Liver (tissue), 8 donors: ENCODE measurements at regions not wholly inside any gene's neighbourhood (a gene's known extent, or its start where the extent isn't known, plus 50 kb on each side); places are given as distances from the start of the nearest gene placed in this dataset.

Experiments used
- DNase-seq: peaks from one replicate; pipeline ENCODE4 v3.0.0-alpha.2; 2017; ENCODE audit warnings: low spot score
- H3K27ac ChIP-seq, 2 donors: one replicate each; pipeline ENCODE4 v1.7.0; 2013; ENCODE audit warnings: inconsistent platforms in 2 of 2, low read length in 2 of 2, control low read depth in 1 of 2, low read depth in 1 of 2, mild to moderate bottlenecking in 1 of 2
- H3K27me3 ChIP-seq, 4 donors: one replicate each; pipeline versions ENCODE4 v1.6.1 to v1.7.0; 2013; ENCODE audit warnings: low read length in 3 of 4, inconsistent platforms in 1 of 4, mild to moderate bottlenecking in 1 of 4, moderate library complexity in 1 of 4; ENCODE audit not compliant: control insufficient read depth in 4 of 4, insufficient read depth in 4 of 4
- H3K36me3 ChIP-seq, 4 donors: one replicate each; pipeline versions ENCODE4 v1.6.1 to v1.7.0; 2013; ENCODE audit warnings: low read length in 3 of 4, mild to moderate bottlenecking in 3 of 4, low read depth in 1 of 4, moderate library complexity in 1 of 4; ENCODE audit not compliant: control insufficient read depth in 4 of 4, insufficient read depth in 3 of 4
- H3K4me1 ChIP-seq, 4 donors: one replicate each; pipeline versions ENCODE4 v1.6.1 to v1.7.0; 2013; ENCODE audit warnings: low read length in 3 of 4, mild to moderate bottlenecking in 3 of 4, moderate library complexity in 1 of 4; ENCODE audit not compliant: control insufficient read depth in 4 of 4, insufficient read depth in 4 of 4
- H3K4me3 ChIP-seq, 3 donors: one replicate each; pipeline versions ENCODE4 v1.6.1 to v1.7.0; 2013; ENCODE audit warnings: low read length in 3 of 3, control low read depth in 1 of 3, low read depth in 1 of 3, mild to moderate bottlenecking in 1 of 3
- H3K9ac ChIP-seq, 2 donors: one replicate each; pipeline ENCODE4 v1.7.0; 2013; ENCODE audit warnings: low read length in 2 of 2, mild to moderate bottlenecking in 2 of 2, moderate library complexity in 2 of 2, control low read depth in 1 of 2, low read depth in 1 of 2
- H3K9me3 ChIP-seq, 4 donors: one replicate each; pipeline versions ENCODE4 v1.6.1 to v1.7.0; 2013; ENCODE audit warnings: low read length in 3 of 4; ENCODE audit not compliant: control insufficient read depth in 4 of 4
- EGR1 ChIP-seq, 2 donors: IDR thresholded peaks; 2 replicates each; pipeline ENCODE4 v1.6.1; 2016 to 2018; ENCODE audit warnings: antibody characterized with exemption in 2 of 2, low read depth in 2 of 2
- FOXA1 ChIP-seq: IDR thresholded peaks from 2 replicates; pipeline ENCODE4 v1.6.1; 2016; ENCODE audit warnings: antibody characterized with exemption
- FOXA2 ChIP-seq: IDR thresholded peaks from 2 replicates; pipeline ENCODE4 v1.6.1; 2016; ENCODE audit warnings: antibody characterized with exemption
- GABPA ChIP-seq, 2 donors: IDR thresholded peaks in 1 of 2; conservative IDR thresholded peaks in 1 of 2; 2 replicates each; pipeline ENCODE4 v1.6.1; 2016; ENCODE audit warnings: antibody characterized with exemption in 2 of 2, mild to moderate bottlenecking in 1 of 2, moderate library complexity in 1 of 2
- HNF4A ChIP-seq, 2 donors: conservative IDR thresholded peaks; 2 replicates each; pipeline ENCODE4 v1.6.1; 2016; ENCODE audit warnings: antibody characterized with exemption in 2 of 2, mild to moderate bottlenecking in 2 of 2
- HNF4G ChIP-seq: IDR thresholded peaks from 2 replicates; pipeline ENCODE4 v1.6.1; 2016; ENCODE audit warnings: antibody characterized with exemption
- JUND ChIP-seq, 2 donors: IDR thresholded peaks; 2 replicates each; pipeline ENCODE4 v1.6.1; 2016; ENCODE audit warnings: antibody characterized with exemption in 2 of 2
- NR2F2 ChIP-seq: IDR thresholded peaks from 2 replicates; pipeline ENCODE4 v1.6.1; 2016; ENCODE audit warnings: antibody characterized with exemption
- RAD21 ChIP-seq, 2 donors: IDR thresholded peaks; 2 replicates each; pipeline ENCODE4 v1.6.1; 2016; ENCODE audit warnings: antibody characterized with exemption in 2 of 2, mild to moderate bottlenecking in 2 of 2
- RXRA ChIP-seq, 2 donors: IDR thresholded peaks; 2 replicates each; pipeline ENCODE4 v1.6.1; 2017 to 2018; ENCODE audit warnings: antibody characterized with exemption in 2 of 2, mild to moderate bottlenecking in 1 of 2
- SP1 ChIP-seq: IDR thresholded peaks from 2 replicates; pipeline ENCODE4 v1.6.1; 2018; ENCODE audit warnings: antibody characterized with exemption, mild to moderate bottlenecking
- TAF1 ChIP-seq: conservative IDR thresholded peaks from 2 replicates; pipeline ENCODE4 v1.6.1; 2016; ENCODE audit warnings: antibody characterized with exemption, mild to moderate bottlenecking
- YY1 ChIP-seq: IDR thresholded peaks from 2 replicates; pipeline ENCODE4 v1.6.1; 2016; ENCODE audit warnings: antibody characterized with exemption, mild to moderate bottlenecking
- WGBS: extraction: QIAGEN DNeasy Blood & Tissue Kit; methylation state at CpG from one replicate; pipeline ENCODE4 v1.1.7; 2013; 5-methylcytosine and 5-hydroxymethylcytosine counted together
- TF ChIP-seq, protein P1 (sequence below): IDR thresholded peaks from 2 replicates; pipeline ENCODE4 v1.6.1; 2016; ENCODE audit warnings: antibody characterized with exemption
- TF ChIP-seq, protein P2 (sequence below): IDR thresholded peaks from 2 replicates; pipeline ENCODE4 v1.6.1; 2016; ENCODE audit warnings: antibody characterized with exemption, mild to moderate bottlenecking
- TF ChIP-seq, protein P3 (sequence below): IDR thresholded peaks from 2 replicates; pipeline ENCODE4 v1.6.1; 2016; ENCODE audit warnings: antibody characterized with exemption
- TF ChIP-seq, protein P4 (sequence below): fragments of 150-350 bp; IDR thresholded peaks from 2 replicates; pipeline ENCODE4 v1.5.1; 2017; ENCODE audit warnings: improper control_type of control experiment, low read depth, low read length; ENCODE audit not compliant: missing input control
- TF ChIP-seq, protein P5 (sequence below): IDR thresholded peaks from 2 replicates; pipeline ENCODE4 v1.6.1; 2016; ENCODE audit warnings: antibody characterized with exemption
- donor health status: healthy.
- donor health status: healthy.
- donor health status: healthy.
- donor health status: healthy.
- donor health status: healthy.

DNA sequence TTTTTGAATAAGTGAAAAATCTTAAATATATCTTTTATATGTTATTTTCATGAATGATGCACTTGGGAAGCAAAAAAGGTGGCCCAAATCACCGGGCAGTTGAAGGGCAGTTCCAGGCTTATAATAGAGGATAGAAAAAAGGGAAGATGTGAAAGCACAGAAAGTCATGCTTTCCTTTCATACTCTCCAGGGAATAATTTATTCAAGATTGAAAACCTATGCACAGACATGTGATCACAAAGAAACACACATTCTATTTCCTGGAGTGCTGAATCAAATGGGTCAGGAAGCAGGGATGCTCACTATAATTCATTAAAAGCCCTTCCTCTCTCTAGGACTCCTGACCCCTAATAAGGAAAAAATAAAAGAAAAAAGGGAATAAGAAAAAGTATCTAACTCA, 66.1 kb upstream of the USP38 start:
- Histone ChIP-seq H3K9me3 (no peaks in the 10 kb centered on the region), H3K36me3 (no peaks in the 10 kb centered on the region), H3K27ac (no peak overlapping the region), H3K4me1 (no peaks in the 10 kb centered on the region), H3K27me3 (no peaks in the 10 kb centered on the region), H3K9ac (no peak overlapping the region), H3K4me3 (no peak overlapping the region)
- WGBS, result 86% methylated on average over 1 of the region's 1 CpG
- DNase-seq, result no peak
- TF ChIP-seq, protein P1, sequence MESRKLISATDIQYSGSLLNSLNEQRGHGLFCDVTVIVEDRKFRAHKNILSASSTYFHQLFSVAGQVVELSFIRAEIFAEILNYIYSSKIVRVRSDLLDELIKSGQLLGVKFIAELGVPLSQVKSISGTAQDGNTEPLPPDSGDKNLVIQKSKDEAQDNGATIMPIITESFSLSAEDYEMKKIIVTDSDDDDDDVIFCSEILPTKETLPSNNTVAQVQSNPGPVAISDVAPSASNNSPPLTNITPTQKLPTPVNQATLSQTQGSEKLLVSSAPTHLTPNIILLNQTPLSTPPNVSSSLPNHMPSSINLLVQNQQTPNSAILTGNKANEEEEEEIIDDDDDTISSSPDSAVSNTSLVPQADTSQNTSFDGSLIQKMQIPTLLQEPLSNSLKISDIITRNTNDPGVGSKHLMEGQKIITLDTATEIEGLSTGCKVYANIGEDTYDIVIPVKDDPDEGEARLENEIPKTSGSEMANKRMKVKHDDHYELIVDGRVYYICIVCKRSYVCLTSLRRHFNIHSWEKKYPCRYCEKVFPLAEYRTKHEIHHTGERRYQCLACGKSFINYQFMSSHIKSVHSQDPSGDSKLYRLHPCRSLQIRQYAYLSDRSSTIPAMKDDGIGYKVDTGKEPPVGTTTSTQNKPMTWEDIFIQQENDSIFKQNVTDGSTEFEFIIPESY, result no peak
- TF ChIP-seq, protein P2, sequence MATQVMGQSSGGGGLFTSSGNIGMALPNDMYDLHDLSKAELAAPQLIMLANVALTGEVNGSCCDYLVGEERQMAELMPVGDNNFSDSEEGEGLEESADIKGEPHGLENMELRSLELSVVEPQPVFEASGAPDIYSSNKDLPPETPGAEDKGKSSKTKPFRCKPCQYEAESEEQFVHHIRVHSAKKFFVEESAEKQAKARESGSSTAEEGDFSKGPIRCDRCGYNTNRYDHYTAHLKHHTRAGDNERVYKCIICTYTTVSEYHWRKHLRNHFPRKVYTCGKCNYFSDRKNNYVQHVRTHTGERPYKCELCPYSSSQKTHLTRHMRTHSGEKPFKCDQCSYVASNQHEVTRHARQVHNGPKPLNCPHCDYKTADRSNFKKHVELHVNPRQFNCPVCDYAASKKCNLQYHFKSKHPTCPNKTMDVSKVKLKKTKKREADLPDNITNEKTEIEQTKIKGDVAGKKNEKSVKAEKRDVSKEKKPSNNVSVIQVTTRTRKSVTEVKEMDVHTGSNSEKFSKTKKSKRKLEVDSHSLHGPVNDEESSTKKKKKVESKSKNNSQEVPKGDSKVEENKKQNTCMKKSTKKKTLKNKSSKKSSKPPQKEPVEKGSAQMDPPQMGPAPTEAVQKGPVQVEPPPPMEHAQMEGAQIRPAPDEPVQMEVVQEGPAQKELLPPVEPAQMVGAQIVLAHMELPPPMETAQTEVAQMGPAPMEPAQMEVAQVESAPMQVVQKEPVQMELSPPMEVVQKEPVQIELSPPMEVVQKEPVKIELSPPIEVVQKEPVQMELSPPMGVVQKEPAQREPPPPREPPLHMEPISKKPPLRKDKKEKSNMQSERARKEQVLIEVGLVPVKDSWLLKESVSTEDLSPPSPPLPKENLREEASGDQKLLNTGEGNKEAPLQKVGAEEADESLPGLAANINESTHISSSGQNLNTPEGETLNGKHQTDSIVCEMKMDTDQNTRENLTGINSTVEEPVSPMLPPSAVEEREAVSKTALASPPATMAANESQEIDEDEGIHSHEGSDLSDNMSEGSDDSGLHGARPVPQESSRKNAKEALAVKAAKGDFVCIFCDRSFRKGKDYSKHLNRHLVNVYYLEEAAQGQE, result no peak
- TF ChIP-seq TAF1 (no peak), NR2F2 (no peak), RAD21 (IDR thresholded peaks at IDR 0.05) (no peak), FOXA2 (no peak), HNF4G (no peak), YY1 (no peak), SP1 (no peak), JUND (IDR thresholded peaks at IDR 0.05) (no peak), HNF4A (conservative IDR thresholded peaks at IDR 0.05) (no peak), GABPA (IDR thresholded peaks at IDR 0.05 in 1 of 2, conservative IDR thresholded peaks at IDR 0.05 in 1 of 2) (no peak), FOXA1 (no peak), EGR1 (IDR thresholded peaks at IDR 0.05; ENCODE audit: low read depth in 2 of 2) (no peak), RXRA (IDR thresholded peaks at IDR 0.05) (no peak)
- TF ChIP-seq, protein P3, sequence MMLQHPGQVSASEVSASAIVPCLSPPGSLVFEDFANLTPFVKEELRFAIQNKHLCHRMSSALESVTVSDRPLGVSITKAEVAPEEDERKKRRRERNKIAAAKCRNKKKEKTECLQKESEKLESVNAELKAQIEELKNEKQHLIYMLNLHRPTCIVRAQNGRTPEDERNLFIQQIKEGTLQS, result no peak
- TF ChIP-seq, protein P4, sequence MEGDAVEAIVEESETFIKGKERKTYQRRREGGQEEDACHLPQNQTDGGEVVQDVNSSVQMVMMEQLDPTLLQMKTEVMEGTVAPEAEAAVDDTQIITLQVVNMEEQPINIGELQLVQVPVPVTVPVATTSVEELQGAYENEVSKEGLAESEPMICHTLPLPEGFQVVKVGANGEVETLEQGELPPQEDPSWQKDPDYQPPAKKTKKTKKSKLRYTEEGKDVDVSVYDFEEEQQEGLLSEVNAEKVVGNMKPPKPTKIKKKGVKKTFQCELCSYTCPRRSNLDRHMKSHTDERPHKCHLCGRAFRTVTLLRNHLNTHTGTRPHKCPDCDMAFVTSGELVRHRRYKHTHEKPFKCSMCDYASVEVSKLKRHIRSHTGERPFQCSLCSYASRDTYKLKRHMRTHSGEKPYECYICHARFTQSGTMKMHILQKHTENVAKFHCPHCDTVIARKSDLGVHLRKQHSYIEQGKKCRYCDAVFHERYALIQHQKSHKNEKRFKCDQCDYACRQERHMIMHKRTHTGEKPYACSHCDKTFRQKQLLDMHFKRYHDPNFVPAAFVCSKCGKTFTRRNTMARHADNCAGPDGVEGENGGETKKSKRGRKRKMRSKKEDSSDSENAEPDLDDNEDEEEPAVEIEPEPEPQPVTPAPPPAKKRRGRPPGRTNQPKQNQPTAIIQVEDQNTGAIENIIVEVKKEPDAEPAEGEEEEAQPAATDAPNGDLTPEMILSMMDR, result no peak
- TF ChIP-seq, protein P5, sequence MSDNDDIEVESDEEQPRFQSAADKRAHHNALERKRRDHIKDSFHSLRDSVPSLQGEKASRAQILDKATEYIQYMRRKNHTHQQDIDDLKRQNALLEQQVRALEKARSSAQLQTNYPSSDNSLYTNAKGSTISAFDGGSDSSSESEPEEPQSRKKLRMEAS, result no peak

DNA sequence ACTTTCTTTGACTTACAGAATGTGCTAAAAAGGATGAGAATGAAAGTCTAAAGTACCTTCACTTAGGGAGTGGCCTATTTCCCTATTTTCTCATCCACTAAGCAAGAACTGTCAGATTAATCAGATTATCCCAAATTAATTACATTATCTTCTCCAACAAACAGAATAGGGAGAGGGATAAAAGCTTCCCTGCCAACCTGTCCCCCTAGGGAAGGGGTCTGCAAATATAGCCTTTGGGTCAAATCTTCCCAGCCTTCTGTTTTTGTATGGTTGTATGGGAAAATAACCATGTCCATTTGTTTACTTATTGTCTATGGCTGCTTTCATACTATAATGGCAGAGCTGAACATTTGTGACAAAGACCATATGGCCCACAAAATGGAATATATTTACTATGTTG, 57.1 kb upstream of the USP38 start:
- no peak overlapping the region for H3K9ac ChIP-seq
- no peaks in the 10 kb centered on the region for H3K36me3 ChIP-seq
- no peak overlapping the region for H3K27ac ChIP-seq
- no peak overlapping the region for H3K4me3 ChIP-seq
- DNase-seq, result no peak
- H3K4me1 ChIP-seq, result no peaks in the 10 kb centered on the region
- no peaks in the 10 kb centered on the region for H3K27me3 ChIP-seq
- H3K9me3 ChIP-seq, result no peaks in the 10 kb centered on the region
- TF ChIP-seq, protein P2, result no peak
- no peak for TF ChIP-seq FOXA1
- TF ChIP-seq YY1, result no peak
- no peak for TF ChIP-seq RXRA (IDR thresholded peaks at IDR 0.05)
- TF ChIP-seq, protein P1, result no peak
